Prostate gland (tissue), 2 donors: ENCODE measurements at regions not wholly inside any gene's neighbourhood (a gene's known extent, or its start where the extent isn't known, plus 50 kb on each side); places are given as distances from the start of the nearest gene placed in this dataset.

Experiments used
- CTCF ChIP-seq, 4 experiments: fragments of 200-600 bp in 2 of 4; fragments of 450-650 bp in 2 of 4; sonication (generic) in 2 of 4; IDR thresholded peaks; 1 replicate in 3 of 4; 2 replicates in 1 of 4; pipeline ENCODE4 v1.5.1; 2016 to 2019; ENCODE audit warnings: antibody characterized with exemption in 4 of 4, mild to moderate bottlenecking in 2 of 4, moderate library complexity in 2 of 4
- POLR2A ChIP-seq: fragments of 450-650 bp; IDR thresholded peaks from one replicate; pipeline ENCODE4 v1.6.1; 2016; ENCODE audit warnings: antibody characterized with exemption, mild to moderate bottlenecking
- POLR2AphosphoS5 ChIP-seq: sonication (generic); formaldehyde crosslinking; IDR thresholded peaks from one replicate; pipeline ENCODE4 v1.6.1; 2017; ENCODE audit warnings: antibody characterized with exemption

GRCh38 chr7:20556091-20556490 is 59.4 kb upstream of the ABCB5 start:
- no peak for TF ChIP-seq POLR2A
- no peak for TF ChIP-seq POLR2AphosphoS5
- TF ChIP-seq CTCF (IDR thresholded peaks at IDR 0.05) = no peak
